GM18861 (cell line): ENCODE measurements at regions not wholly inside any gene's neighbourhood (a gene's known extent, or its start where the extent isn't known, plus 50 kb on each side); places are given as distances from the start of the nearest gene placed in this dataset.
"Not testable (repeated sequence)": the region's sequence is repeated elsewhere in the genome, so short reads cannot be mapped to it uniquely, and the experiment has no call there.

ENCODE experiments used
- ATAC-seq: cut with Tn5 transposase; IDR thresholded peaks from one replicate; pipeline ENCODE4 v1.9.1; 2021; ENCODE audit not compliant: unreplicated experiment

GRCh38 chr2:17373041-17373440 lies 145.2 kb downstream of the RAD51AP2 start:
- ATAC-seq: no peak

- no peak for ATAC-seq
Measured at GRCh38 chr2:17363846-17364245, 154.4 kb downstream of the RAD51AP2 start.

DNA sequence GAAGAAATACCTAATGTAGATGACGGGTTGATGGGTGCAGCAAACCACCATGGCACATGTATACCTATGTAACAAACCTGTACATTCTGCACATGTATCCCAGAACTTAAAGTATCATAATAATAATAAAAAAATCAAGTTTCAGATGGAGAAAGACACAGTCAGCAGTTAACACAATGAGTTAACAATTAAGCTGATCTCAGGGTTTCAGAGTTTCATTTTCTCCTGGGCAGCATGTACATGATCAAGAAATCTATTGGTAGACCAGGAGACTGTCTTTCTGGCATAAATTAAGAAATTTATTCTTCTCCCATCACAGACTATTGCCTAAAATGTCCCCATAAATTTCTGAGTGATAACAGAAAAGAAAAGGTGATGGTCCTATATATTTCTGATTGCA lies 155.3 kb downstream of the RAD51AP2 start:
- ATAC-seq: peak; percentile 63

- ATAC-seq: peak; percentile 96
Measured at GRCh38 chr2:17355608-17356329, 162.5 kb downstream of the RAD51AP2 start.

GRCh38 chr2:17353263-17353662 lies 165.0 kb downstream of the RAD51AP2 start:
- no peak for ATAC-seq

DNA sequence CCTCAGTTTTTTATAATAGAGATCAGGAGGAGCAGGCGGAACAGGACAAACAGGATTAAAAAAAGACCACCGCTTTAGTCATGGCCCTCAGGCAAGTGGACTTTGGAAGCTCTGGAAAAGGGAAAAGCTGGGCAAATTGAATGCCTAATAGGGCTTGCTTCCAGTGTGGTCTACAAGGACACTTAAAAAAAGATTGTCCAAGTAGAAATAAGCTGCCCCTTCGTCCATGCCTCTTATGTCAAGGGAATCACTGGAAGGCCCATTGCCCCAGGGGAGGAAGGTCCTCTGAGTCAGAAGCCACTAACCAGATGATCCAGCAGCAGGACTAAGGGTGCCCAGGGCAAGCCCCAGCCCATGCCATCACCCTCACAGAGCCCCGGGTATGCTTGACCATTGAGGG lies 175.5 kb downstream of the RAD51AP2 start:
- ATAC-seq: not testable (repeated sequence)

GRCh38 chr2:17337507-17337906 lies 180.7 kb downstream of the RAD51AP2 start:
- ATAC-seq: no peak

GRCh38 chr2:17336458-17336857 lies 181.8 kb downstream of the RAD51AP2 start:
- no peak for ATAC-seq

DNA sequence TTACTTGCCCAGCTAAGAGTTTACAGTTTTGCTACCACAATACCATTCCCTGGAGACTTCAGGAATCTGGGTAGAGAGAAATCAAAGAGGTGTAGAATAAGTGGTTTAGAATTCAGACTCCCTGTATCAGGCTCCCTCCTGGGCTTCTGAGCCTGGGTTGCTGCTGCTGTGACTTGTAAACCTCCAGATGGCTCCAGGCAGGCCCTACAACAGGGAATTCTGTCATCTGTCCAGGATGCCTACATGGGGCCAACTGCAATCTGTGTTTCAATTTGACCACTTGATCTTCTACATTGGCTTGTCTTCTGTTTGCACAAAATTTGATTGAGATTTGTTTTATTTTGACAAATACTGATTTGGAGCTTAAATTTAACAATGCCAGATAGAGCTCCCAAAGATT lies 183.9 kb downstream of the RAD51AP2 start:
- ATAC-seq: no peak

- ATAC-seq: no peak
Measured at GRCh38 chr2:17331636-17332035, 186.6 kb downstream of the RAD51AP2 start.

- no peak for ATAC-seq
Measured at GRCh38 chr2:17328161-17328560, 190.1 kb downstream of the RAD51AP2 start.

- ATAC-seq: no peak
Measured at GRCh38 chr2:17327649-17328048, 190.6 kb downstream of the RAD51AP2 start.

DNA sequence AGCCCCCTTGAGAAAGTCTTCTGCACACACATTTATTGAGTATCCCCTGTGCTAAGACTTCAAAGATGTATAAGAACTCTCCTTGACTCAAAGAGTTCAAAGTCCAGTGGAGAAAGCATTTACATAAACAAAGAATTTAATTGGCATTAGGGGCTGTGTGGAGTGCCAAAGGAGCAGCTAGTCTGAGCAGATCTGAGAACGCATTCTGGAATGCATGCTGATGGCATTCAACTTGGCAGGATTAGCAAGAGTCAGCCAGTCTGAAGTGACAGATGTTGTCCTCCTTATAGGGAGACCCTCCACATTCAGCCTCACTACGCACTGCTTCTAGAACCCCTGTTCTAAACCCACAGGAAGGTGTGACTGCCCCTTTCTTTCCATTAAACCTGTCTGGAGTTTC lies 191.5 kb downstream of the RAD51AP2 start:
- ATAC-seq: no peak

GRCh38 chr2:17323697-17324096 lies 194.5 kb downstream of the RAD51AP2 start:
- ATAC-seq: no peak

DNA sequence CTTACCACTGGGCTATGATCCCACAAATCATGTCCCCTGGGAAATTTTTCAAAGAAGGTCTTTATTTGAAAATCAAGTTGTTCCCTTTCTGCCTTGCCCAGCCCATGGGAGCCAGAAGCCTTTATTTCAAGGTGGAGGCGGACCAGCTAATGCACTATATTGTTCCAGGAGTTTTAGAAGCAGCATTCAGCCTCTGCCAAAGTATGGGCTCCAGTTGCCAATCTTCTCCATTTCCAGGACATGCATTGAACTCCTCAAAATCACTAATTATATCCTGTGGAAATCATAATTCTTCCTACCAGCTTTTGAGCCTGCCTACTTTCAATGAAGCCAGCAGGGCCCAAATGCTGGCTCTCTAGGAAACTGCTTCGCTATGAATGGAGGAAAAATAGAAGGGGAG lies 195.8 kb downstream of the RAD51AP2 start:
- ATAC-seq: no peak

DNA sequence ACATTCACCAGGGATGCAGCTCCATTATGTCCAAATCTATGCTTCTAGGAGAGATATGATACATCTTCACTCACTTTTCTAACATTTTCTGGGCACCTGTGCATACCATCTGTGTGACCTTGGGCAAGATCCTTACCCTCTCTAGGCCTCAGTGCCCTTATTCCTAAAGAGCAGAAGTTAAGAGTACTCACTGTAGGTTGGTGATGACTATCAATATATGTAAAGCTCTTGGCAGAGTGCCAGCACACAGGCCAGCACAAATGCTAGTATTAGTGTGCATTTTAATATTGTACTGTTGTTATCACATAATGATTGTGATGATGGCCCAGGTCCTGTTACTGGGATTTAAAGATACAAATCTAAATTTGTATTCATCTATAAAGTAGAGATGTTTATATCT lies 199.2 kb downstream of the RAD51AP2 start:
- no peak for ATAC-seq

- no peak for ATAC-seq
Measured at GRCh38 chr2:17318013-17318412, 200.2 kb downstream of the RAD51AP2 start.

- no peak for ATAC-seq
Measured at GRCh38 chr2:17317439-17317976, 200.7 kb downstream of the RAD51AP2 start.

DNA sequence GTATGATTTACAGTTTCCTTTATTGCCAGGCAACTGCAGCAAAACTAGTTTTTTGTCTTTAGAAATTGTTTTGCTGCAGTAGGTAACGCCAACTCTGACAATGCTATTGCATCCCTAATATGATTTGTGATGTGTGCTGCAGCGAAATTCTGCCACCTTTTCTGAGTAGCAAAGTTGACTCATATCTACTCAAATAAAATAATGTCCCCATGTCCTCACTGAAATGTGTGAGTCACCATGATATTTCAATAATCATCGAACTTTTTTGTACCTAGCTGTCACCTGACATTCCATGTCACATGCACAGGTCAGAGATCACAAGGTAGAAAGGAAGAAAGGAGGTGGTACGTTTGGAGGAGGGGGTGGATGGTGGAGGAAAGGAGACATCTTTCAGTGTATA lies 205.0 kb downstream of the RAD51AP2 start:
- ATAC-seq: no peak

DNA sequence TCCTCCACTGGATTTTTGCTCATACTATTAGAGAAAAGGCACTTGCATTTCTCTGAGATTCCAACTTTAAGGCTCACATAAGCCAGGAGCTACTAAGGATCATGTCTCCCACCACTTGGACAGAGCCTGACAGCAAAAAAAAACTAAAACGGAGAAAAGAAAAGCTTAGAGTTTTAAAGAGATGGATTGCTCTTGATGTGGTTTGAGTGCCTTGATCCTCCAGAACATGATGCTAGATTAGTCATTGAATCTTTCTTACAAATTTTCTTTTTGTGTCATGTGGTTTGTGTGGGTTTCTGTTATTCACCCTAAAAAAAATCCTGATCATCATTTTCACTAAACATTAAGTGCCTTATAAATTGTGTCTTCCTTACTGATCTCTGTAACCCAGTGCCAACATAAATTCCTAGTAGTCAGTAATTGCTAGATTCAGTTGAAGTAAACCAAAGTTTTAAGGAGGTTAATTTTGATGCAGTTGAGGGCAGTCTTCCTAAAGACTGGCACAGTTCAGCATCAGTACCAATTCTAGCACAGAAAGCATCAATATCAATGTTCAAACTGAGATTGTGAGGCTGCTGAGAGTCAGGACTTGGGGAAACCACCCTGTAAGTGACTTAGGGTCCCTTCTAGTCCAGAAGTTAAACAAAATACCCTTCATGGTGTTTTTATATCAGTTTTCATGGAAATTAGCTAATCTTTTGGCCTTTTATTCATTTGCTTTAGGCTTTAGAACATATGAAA lies 206.3 kb downstream of the RAD51AP2 start:
- ATAC-seq: no peak

GRCh38 chr2:17311106-17311619 lies 207.1 kb downstream of the RAD51AP2 start:
- ATAC-seq: no peak

DNA sequence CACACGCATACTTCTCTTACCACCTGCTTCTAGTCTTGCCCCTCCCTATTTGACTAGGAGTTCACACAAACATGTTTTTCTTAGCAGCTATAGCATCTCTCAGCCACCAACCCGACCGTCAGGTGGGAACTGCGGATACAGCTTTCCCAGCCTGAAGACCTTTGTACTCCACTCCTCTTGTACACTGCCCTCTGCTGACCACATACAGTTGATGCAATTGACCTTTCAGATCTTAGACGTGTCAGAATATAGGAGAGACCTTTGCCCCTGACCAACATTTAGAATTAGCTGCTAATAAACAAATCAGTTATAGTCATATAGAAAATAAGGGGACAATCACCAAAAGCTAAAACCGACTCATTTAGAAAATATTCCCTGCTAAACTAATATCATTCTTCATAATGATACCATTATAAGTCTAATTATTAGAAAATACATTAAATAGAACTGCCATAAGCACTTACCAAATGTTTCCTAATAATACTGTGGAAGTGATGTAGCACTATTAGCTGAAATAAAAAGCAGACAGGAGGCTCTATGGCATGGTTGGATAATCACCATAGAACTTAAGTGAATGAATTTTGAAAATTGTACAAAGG lies 208.4 kb downstream of the RAD51AP2 start:
- ATAC-seq: peak; percentile 96
